ENCODE measurements at regions not wholly inside any gene's neighbourhood (a gene's known extent, or its start where the extent isn't known, plus 50 kb on each side); places are given as distances from the start of the nearest gene placed in this dataset.

- TF ChIP-seq POLR2A (IDR thresholded peaks at IDR 0.05): no peak
- TF ChIP-seq CTCF (IDR thresholded peaks at IDR 0.05): no peak
These were observed 222.2 kb downstream of the CYP26B1 start for GRCh38 chr2:71925268-71926088.

Measured in Peyer's patch (tissue), 4 donors.